WTC11 (cell line): ENCODE measurements at regions not wholly inside any gene's neighbourhood (a gene's known extent, or its start where the extent isn't known, plus 50 kb on each side); places are given as distances from the start of the nearest gene placed in this dataset.

Experiments
- ATAC-seq: fragments of 200-7000 bp; cut with Tn5 transposase; 2 replicates; pipeline ENCODE4 v1.10.0; 2021; ENCODE audit warnings: mild to moderate bottlenecking, moderate library complexity
- CTCF ChIA-PET: fragments of 300-600 bp; sonication (Branson Sonifier 250); formaldehyde crosslinking; loops from one replicate; lab custom pipeline; 2021; ENCODE audit warnings: antibody characterized with exemption; lab: Charles Lee
- POLR2A ChIA-PET: fragments of 350-600 bp; sonication (Branson Sonifier 250); formaldehyde crosslinking; loops from one replicate; lab custom pipeline; 2021; ENCODE audit warnings: antibody characterized with exemption; lab: Charles Lee
- DNase-seq: peaks from one replicate; pipeline ENCODE4 v3.0.0; 2021; ENCODE audit warnings: low spot score
- H3K27ac Mint-ChIP-seq: 2 replicates; pipeline ENCODE4 v1.8.0; 2021; ENCODE audit warnings: mixed read lengths
- H3K27me3 Mint-ChIP-seq: 2 replicates; pipeline ENCODE4 v1.8.0; 2021; ENCODE audit warnings: low read depth, mild to moderate bottlenecking, moderate library complexity, mixed read lengths
- H3K36me3 Mint-ChIP-seq: 2 replicates; pipeline ENCODE4 v1.8.0; 2021; ENCODE audit warnings: mixed read lengths
- H3K4me1 Mint-ChIP-seq: 2 replicates; pipeline ENCODE4 v1.8.0; 2022; ENCODE audit warnings: mixed read lengths
- H3K4me3 Mint-ChIP-seq: 2 replicates; pipeline ENCODE4 v1.8.0; 2021; ENCODE audit warnings: mild to moderate bottlenecking, moderate library complexity, mixed read lengths
- H3K9me3 Mint-ChIP-seq: 2 replicates; pipeline ENCODE4 v1.8.0; 2021; ENCODE audit warnings: mixed read lengths
- ATF1 ChIP-seq: sonication (generic); formaldehyde crosslinking; IDR thresholded peaks from 2 replicates; pipeline ENCODE4 v1.8.1; 2023; ENCODE audit warnings: mild to moderate bottlenecking, moderate library complexity, missing genetic modification reagents
- CDX4 ChIP-seq: fragments of 250-450 bp; sonication (Bioruptor Pico); IDR thresholded peaks from 2 replicates; pipeline ENCODE4 v1.9.0; 2021; ENCODE audit warnings: moderate library complexity, mild to moderate bottlenecking, inconsistent platforms, borderline replicate concordance
- E2F4 ChIP-seq: sonication (generic); formaldehyde crosslinking; IDR thresholded peaks from 2 replicates; pipeline ENCODE4 v1.8.1; 2022; ENCODE audit warnings: low read depth, mild to moderate bottlenecking, moderate library complexity, missing genetic modification reagents, borderline replicate concordance
- NFE2L1 ChIP-seq: sonication (generic); formaldehyde crosslinking; IDR thresholded peaks from 2 replicates; pipeline ENCODE4 v1.8.1; 2023; ENCODE audit warnings: missing genetic modification reagents
- SMAD4 ChIP-seq: sonication (generic); formaldehyde crosslinking; IDR thresholded peaks from 2 replicates; pipeline ENCODE4 v1.8.0; 2022; ENCODE audit warnings: mild to moderate bottlenecking, missing genetic modification reagents
- SOX15 ChIP-seq: fragments of 250-450 bp; sonication (Bioruptor Pico); IDR thresholded peaks from 2 replicates; pipeline ENCODE4 v1.9.0; 2021; ENCODE audit warnings: mild to moderate bottlenecking
- SP1 ChIP-seq: sonication (generic); formaldehyde crosslinking; conservative IDR thresholded peaks from 2 replicates; pipeline ENCODE4 v1.8.1; 2022; ENCODE audit warnings: missing genetic modification reagents
- ZNF121 ChIP-seq: sonication (generic); formaldehyde crosslinking; IDR thresholded peaks from 2 replicates; pipeline ENCODE4 v1.8.0; 2023; ENCODE audit warnings: missing genetic modification reagents
- ZNF232 ChIP-seq: sonication (generic); formaldehyde crosslinking; IDR thresholded peaks from 2 replicates; pipeline ENCODE4 v1.8.0; 2022; ENCODE audit warnings: mild to moderate bottlenecking, missing genetic modification reagents
- ZNF281 ChIP-seq: sonication (generic); formaldehyde crosslinking; IDR thresholded peaks from 2 replicates; pipeline ENCODE4 v1.8.0; 2023; ENCODE audit warnings: mild to moderate bottlenecking, missing genetic modification reagents
- ZNF317 ChIP-seq: sonication (generic); formaldehyde crosslinking; IDR thresholded peaks from 2 replicates; pipeline ENCODE4 v1.8.1; 2023; ENCODE audit warnings: low read depth, mild to moderate bottlenecking, moderate library complexity, missing genetic modification reagents, borderline replicate concordance
- ZNF396 ChIP-seq: fragments of 250-450 bp; sonication (Bioruptor Pico); IDR thresholded peaks from 2 replicates; pipeline ENCODE4 v1.8.0; 2021; ENCODE audit warnings: mild to moderate bottlenecking, moderate library complexity, borderline replicate concordance
- TF ChIP-seq, protein P1 (sequence below): fragments of 250-450 bp; sonication (Bioruptor Pico); IDR thresholded peaks from 2 replicates; pipeline ENCODE4 v1.8.0; 2021; ENCODE audit warnings: mild to moderate bottlenecking
- TF ChIP-seq, protein P2 (sequence below): sonication (generic); formaldehyde crosslinking; IDR thresholded peaks from 2 replicates; pipeline ENCODE4 v1.8.1; 2023; ENCODE audit warnings: mild to moderate bottlenecking, moderate library complexity, missing genetic modification reagents

DNA sequence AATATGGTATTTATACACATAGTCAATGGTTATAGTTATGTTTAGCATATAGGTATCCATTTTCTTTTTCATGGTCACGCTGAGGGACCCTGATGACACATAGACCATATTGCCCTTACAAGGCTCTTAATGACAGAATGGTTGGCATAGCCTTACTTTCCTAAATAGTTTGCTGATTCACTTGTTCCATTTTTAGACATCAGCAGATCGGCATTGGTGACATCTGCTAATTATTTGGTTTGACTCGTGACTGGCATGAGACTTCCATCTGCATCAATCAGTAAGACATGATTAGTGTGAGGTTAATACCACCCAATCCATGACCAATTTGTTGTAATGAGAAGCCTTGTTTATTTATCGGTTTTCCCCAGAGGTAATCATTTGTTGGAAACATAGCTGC is 309.7 kb downstream of the ALDH8A1 start:
- POLR2A ChIA-PET = interaction anchor here (0.6 kb wide), 1 partner anchor 446 kb away, joined by 4 read pairs; no protein-coding TSS in a partner anchor
- Mint-ChIP-seq H3K4me3 (no peak overlapping the region), H3K36me3 (no peaks in the 10 kb centered on the region), H3K9me3 (no peaks in the 10 kb centered on the region), H3K27ac (no peak overlapping the region), H3K27me3 (no peaks in the 10 kb centered on the region), H3K4me1 (peaks cover 21% of the 10 kb centered on the region)
- no peak for TF ChIP-seq SMAD4 (CRISPR knock-in tag)
- no peak for DNase-seq
- CTCF ChIA-PET = interaction anchor here (0.5 to 2.8 kb wide), 12 partner anchors 12 to 476 kb away, joined by 3 to 14 read pairs (median 6); no protein-coding TSS in a partner anchor
- no peak for ATAC-seq

- TF ChIP-seq, protein P1, sequence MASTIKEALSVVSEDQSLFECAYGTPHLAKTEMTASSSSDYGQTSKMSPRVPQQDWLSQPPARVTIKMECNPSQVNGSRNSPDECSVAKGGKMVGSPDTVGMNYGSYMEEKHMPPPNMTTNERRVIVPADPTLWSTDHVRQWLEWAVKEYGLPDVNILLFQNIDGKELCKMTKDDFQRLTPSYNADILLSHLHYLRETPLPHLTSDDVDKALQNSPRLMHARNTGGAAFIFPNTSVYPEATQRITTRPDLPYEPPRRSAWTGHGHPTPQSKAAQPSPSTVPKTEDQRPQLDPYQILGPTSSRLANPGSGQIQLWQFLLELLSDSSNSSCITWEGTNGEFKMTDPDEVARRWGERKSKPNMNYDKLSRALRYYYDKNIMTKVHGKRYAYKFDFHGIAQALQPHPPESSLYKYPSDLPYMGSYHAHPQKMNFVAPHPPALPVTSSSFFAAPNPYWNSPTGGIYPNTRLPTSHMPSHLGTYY (CRISPR knock-in tag) = no peak
- TF ChIP-seq ZNF281 (CRISPR knock-in tag) (no peak), ZNF396 (CRISPR knock-in tag) (no peak), ZNF317 (CRISPR knock-in tag) (no peak), SOX15 (CRISPR knock-in tag) (no peak)
- POLR2A ChIA-PET = no interaction called here
- peaks cover 8% of the 10 kb centered on the region for H3K9me3 Mint-ChIP-seq
- CTCF ChIA-PET = interaction anchor here (1.0 to 1.4 kb wide), 3 partner anchors 185 to 467 kb away, joined by 3 to 6 read pairs (median 3); no protein-coding TSS in a partner anchor
- peaks cover 6% of the 10 kb centered on the region for H3K36me3 Mint-ChIP-seq
- no peak overlapping the region for H3K4me3 Mint-ChIP-seq
- peaks cover 21% of the 10 kb centered on the region for H3K4me1 Mint-ChIP-seq
- H3K27me3 Mint-ChIP-seq = no peaks in the 10 kb centered on the region
- ATAC-seq (peak; percentile 63; the same call in 1 of the 2 replicates), DNase-seq (no peak)
- peak overlapping the region; percentile 51; the same call in 1 of the 2 replicates for H3K27ac Mint-ChIP-seq
Observed at GRCh38 chr6:134637847-134638437, 312.0 kb downstream of the ALDH8A1 start.

DNA sequence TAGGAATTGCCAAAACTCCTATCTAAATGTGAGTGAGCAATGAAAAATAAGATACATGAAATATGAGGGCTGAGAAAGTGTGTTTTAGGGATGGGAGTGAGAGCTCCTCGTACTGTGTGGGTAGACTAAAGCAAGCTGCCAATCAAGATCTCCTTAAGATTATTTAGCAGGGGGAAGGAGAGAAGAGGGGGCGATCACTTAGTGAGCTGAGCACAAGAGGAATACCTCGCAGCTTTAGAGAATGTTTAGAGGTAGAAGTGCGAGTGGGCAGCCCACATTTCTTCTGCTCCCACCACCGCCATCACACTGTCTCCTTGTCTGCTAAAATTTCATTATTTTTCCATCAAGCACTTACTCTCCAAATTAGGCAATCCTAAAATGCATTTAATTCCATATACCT is 312.6 kb downstream of the ALDH8A1 start:
- no peaks in the 10 kb centered on the region for H3K27me3 Mint-ChIP-seq
- no peak overlapping the region; the same call in 1 of the 2 replicates for H3K27ac Mint-ChIP-seq

DNA sequence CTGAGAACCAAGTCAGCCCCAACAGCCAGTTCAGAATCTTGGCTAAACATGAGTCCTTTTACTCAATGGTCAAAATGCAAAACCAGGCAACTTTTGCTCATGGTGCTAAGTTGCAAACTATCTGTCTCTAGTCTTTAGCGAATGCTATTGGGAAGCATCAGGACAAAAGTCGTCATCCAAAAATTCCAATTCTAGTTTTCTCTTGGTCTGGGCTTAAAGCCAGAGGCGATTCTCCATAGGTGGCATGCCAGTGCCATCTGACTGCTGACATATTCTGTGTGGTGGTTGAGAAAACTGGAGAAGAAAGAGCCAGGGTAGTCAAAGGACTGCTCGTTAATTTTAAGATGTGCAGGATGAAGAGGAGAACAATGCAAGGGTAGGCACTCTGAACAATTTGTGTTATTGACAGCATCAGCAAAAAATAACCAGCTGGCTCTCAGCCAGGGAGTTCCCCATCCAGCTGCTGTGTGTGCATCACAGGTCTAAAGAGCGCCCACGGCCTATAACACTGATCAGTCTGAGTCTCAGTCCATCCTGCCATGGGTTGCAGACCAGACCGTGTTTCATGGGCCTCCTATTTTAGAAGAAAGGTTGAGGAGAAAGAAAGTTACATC is 313.6 kb downstream of the ALDH8A1 start:
- peaks cover 21% of the 10 kb centered on the region for H3K4me1 Mint-ChIP-seq
- no peak for ATAC-seq
- CTCF ChIA-PET = interaction anchor here (0.9 kb wide), 1 partner anchor 186 kb away, joined by 3 read pairs; no protein-coding TSS in a partner anchor
- DNase-seq = no peak
- POLR2A ChIA-PET = no interaction called here
- H3K27me3 Mint-ChIP-seq = no peaks in the 10 kb centered on the region
- H3K36me3 Mint-ChIP-seq = peaks cover 6% of the 10 kb centered on the region
- peaks cover 8% of the 10 kb centered on the region for H3K9me3 Mint-ChIP-seq
- H3K4me3 Mint-ChIP-seq = no peak overlapping the region
- no peak overlapping the region for H3K27ac Mint-ChIP-seq
- TF ChIP-seq ZNF232 (CRISPR knock-in tag) (no peak), ZNF281 (CRISPR knock-in tag) (no peak), NFE2L1 (CRISPR knock-in tag) (no peak), E2F4 (CRISPR knock-in tag) (no peak), SP1 (CRISPR knock-in tag) (no peak)
- TF ChIP-seq, protein P2, sequence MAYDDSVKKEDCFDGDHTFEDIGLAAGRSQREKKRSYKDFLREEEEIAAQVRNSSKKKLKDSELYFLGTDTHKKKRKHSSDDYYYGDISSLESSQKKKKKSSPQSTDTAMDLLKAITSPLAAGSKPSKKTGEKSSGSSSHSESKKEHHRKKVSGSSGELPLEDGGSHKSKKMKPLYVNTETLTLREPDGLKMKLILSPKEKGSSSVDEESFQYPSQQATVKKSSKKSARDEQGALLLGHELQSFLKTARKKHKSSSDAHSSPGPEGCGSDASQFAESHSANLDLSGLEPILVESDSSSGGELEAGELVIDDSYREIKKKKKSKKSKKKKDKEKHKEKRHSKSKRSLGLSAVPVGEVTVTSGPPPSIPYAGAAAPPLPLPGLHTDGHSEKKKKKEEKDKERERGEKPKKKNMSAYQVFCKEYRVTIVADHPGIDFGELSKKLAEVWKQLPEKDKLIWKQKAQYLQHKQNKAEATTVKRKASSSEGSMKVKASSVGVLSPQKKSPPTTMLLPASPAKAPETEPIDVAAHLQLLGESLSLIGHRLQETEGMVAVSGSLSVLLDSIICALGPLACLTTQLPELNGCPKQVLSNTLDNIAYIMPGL = no peak

More for the DNA sequence above, 312.6 kb downstream of the ALDH8A1 start:
- Mint-ChIP-seq H3K4me1 (peaks cover 21% of the 10 kb centered on the region), H3K36me3 (peaks cover 6% of the 10 kb centered on the region), H3K4me3 (no peak overlapping the region)
- DNase-seq (no peak), ATAC-seq (no peak)
- POLR2A ChIA-PET = no interaction called here
- CTCF ChIA-PET = interaction anchor here (0.9 to 1.4 kb wide), 2 partner anchors 185 to 458 kb away, joined by 3 to 6 read pairs; no protein-coding TSS in a partner anchor
- TF ChIP-seq CDX4 = no peak
- no peak for TF ChIP-seq ZNF121 (CRISPR knock-in tag)
- no peak for TF ChIP-seq SMAD4 (CRISPR knock-in tag)
- no peak for TF ChIP-seq ATF1 (CRISPR knock-in tag)
- TF ChIP-seq, all 79 proteins: peak for 0
- peaks cover 8% of the 10 kb centered on the region for H3K9me3 Mint-ChIP-seq
